ENCODE measurements at regions not wholly inside any gene's neighbourhood (a gene's known extent, or its start where the extent isn't known, plus 50 kb on each side); places are given as distances from the start of the nearest gene placed in this dataset.

- in situ Hi-C loops (cut with HindIII; ENCODE audit: low sequenced_read_pairs) = no loop called here
These were observed 202.8 kb upstream of the BCL6 start for GRCh38 chr3:187947927-187948682.

- in situ Hi-C loops (cut with HindIII; ENCODE audit: low sequenced_read_pairs) = no loop called here
These were observed 204.0 kb upstream of the BCL6 start for GRCh38 chr3:187949093-187949820.

- in situ Hi-C loops (cut with HindIII; ENCODE audit: low sequenced_read_pairs) = no loop called here
These were observed 203.3 kb upstream of the LPP start for GRCh38 chr3:187950671-187951070.

GRCh38 chr3:187951452-187952190 lies 202.3 kb upstream of the LPP start:
- in situ Hi-C loops (cut with HindIII; ENCODE audit: low sequenced_read_pairs) = no loop called here

- in situ Hi-C loops (cut with HindIII; ENCODE audit: low sequenced_read_pairs) = no loop called here
These were observed 201.1 kb upstream of the LPP start for GRCh38 chr3:187952849-187953248.

- in situ Hi-C loops (cut with HindIII; ENCODE audit: low sequenced_read_pairs) = no loop called here
These were observed 199.5 kb upstream of the LPP start for GRCh38 chr3:187954516-187954872.

- in situ Hi-C loops (cut with HindIII; ENCODE audit: low sequenced_read_pairs) = no loop called here
These were observed 198.9 kb upstream of the LPP start for GRCh38 chr3:187954873-187955586.

GRCh38 chr3:187955587-187955952 lies 198.4 kb upstream of the LPP start:
- in situ Hi-C loops (cut with HindIII; ENCODE audit: low sequenced_read_pairs) = no loop called here

GRCh38 chr3:187957165-187957581 lies 196.8 kb upstream of the LPP start:
- in situ Hi-C loops (cut with HindIII; ENCODE audit: low sequenced_read_pairs) = no loop called here

GRCh38 chr3:187957582-187957981 lies 196.4 kb upstream of the LPP start:
- in situ Hi-C loops (cut with HindIII; ENCODE audit: low sequenced_read_pairs) = no loop called here

GRCh38 chr3:187958432-187959003 lies 195.4 kb upstream of the LPP start:
- in situ Hi-C loops (cut with HindIII; ENCODE audit: low sequenced_read_pairs) = no loop called here

- in situ Hi-C loops (cut with HindIII; ENCODE audit: low sequenced_read_pairs) = no loop called here
These were observed 193.1 kb upstream of the LPP start for GRCh38 chr3:187960820-187961219.

- in situ Hi-C loops (cut with HindIII; ENCODE audit: low sequenced_read_pairs) = no loop called here
These were observed 192.6 kb upstream of the LPP start for GRCh38 chr3:187961366-187961765.

- in situ Hi-C loops (cut with HindIII; ENCODE audit: low sequenced_read_pairs) = no loop called here
These were observed 190.8 kb upstream of the LPP start for GRCh38 chr3:187963003-187963676.

GRCh38 chr3:187963677-187964385 lies 190.1 kb upstream of the LPP start:
- in situ Hi-C loops (cut with HindIII; ENCODE audit: low sequenced_read_pairs) = no loop called here

- in situ Hi-C loops (cut with HindIII; ENCODE audit: low sequenced_read_pairs) = no loop called here
These were observed 189.2 kb upstream of the LPP start for GRCh38 chr3:187964760-187965159.

GRCh38 chr3:187966096-187966495 lies 187.9 kb upstream of the LPP start:
- in situ Hi-C loops (cut with HindIII; ENCODE audit: low sequenced_read_pairs) = no loop called here

GRCh38 chr3:187966636-187967406 lies 187.1 kb upstream of the LPP start:
- in situ Hi-C loops (cut with HindIII; ENCODE audit: low sequenced_read_pairs) = no loop called here

- in situ Hi-C loops (cut with HindIII; ENCODE audit: low sequenced_read_pairs) = no loop called here
These were observed 186.0 kb upstream of the LPP start for GRCh38 chr3:187967993-187968392.
